ENCODE measurements at regions not wholly inside any gene's neighbourhood (a gene's known extent, or its start where the extent isn't known, plus 50 kb on each side); places are given as distances from the start of the nearest gene placed in this dataset.
"Not testable (repeated sequence)": the region's sequence is repeated elsewhere in the genome, so short reads cannot be mapped to it uniquely, and the experiment has no call there.

DNA sequence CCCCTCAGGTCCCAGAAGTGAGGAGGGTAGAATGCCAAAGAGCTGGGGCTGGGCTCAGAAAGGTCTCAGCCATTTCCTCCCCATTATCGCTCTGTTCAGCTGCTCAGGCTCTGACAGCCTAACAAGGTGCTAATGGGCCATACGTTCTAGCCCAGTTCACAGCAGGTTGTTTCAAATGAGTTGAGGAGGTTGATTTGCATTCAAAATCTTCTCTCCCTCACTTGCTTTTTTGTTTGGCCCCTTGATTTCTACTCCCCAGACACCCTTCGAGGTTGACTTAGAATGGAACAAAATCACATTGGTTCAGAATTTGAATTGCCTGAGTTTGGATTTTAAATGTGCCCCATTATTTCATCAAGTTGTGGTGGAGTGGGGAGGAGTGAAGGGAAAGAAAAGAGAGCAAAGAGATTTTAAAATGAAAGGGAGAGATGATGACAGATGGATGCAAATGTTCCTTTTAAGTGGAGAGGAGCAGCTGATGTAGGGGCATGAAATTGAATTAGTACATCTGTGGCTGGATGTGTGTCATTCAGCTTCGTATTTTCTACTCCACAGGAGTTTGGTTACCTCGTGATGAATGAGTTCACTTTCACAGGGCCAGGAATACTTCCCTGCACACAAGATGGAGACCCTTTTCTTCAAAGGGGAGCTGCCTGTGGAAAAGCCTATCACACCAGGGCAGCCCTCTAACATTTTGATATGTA lies 425.8 kb upstream of the CAMK1G start:
- DNase-seq (ENCODE audit: low spot score), result no peak
- no peak overlapping the region for H3K4me3 ChIP-seq
- TF ChIP-seq, protein P1, sequence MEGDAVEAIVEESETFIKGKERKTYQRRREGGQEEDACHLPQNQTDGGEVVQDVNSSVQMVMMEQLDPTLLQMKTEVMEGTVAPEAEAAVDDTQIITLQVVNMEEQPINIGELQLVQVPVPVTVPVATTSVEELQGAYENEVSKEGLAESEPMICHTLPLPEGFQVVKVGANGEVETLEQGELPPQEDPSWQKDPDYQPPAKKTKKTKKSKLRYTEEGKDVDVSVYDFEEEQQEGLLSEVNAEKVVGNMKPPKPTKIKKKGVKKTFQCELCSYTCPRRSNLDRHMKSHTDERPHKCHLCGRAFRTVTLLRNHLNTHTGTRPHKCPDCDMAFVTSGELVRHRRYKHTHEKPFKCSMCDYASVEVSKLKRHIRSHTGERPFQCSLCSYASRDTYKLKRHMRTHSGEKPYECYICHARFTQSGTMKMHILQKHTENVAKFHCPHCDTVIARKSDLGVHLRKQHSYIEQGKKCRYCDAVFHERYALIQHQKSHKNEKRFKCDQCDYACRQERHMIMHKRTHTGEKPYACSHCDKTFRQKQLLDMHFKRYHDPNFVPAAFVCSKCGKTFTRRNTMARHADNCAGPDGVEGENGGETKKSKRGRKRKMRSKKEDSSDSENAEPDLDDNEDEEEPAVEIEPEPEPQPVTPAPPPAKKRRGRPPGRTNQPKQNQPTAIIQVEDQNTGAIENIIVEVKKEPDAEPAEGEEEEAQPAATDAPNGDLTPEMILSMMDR (IDR thresholded peaks at IDR 0.05), result no peak
- H3K27ac ChIP-seq, result no peak overlapping the region

DNA sequence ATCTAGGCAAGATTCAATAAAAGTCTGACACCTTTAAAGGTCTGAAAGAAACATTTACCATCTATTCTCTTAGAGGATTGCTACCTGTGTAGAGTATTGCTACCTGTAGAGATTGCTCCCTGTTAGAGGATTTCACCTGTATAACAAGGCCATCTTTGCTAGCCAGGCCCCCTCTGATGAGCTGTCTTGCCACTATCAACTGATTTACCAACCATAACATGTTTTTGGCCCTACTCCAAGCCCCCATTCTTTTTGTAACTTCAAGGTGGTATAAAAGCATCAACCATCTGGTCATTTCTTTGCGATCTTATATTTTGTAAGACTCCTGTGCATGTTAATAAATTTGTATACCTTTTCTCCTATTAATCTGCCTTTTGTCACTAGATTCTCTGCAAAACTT lies 424.7 kb upstream of the CAMK1G start:
- TF ChIP-seq, protein P1 (IDR thresholded peaks at IDR 0.05), result no peak
- H3K4me3 ChIP-seq, result no peak overlapping the region
- no peak overlapping the region for H3K27ac ChIP-seq
- no peak for DNase-seq (ENCODE audit: low spot score)

DNA sequence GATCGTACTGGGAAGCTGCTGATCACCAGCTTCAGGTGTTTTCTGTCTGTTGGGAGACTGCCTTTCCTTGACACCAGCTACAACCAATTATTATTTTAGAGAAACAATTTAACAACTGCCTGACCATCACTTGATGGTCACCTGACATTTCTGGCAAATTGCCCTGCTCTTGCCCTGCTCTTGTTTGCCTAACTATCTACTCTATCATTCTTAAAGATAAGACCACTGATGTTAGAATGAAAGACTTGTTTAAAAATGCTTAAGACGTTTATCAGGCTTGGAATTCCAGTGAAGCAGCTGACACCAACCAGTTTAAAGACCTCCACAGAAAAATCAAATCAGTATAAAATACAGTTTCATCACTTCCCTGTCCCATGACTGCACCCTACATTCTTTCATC lies 423.3 kb upstream of the CAMK1G start:
- Histone ChIP-seq H3K4me3 (no peak overlapping the region), H3K27ac (no peak overlapping the region)
- no peak for DNase-seq (ENCODE audit: low spot score)
- TF ChIP-seq, protein P1 (IDR thresholded peaks at IDR 0.05), result no peak

DNA sequence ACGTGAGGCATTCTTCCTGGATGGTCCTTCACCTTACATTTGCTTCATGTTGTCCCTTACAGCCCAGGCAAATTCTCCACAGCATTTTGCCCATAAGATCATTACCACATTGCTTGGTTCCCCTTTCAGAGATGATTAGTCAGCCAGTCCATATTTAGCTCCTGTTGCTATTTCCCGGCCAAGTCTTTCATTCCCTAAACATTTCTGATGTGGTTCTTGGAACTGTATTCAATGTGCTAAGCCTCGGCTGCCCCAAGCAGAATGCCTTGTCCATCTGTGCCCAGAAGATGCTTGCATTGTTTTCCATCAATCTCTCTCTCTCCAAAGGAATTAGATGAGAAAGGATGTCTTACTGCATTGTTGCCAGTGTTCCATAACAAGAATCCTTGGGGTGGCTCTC lies 420.9 kb upstream of the CAMK1G start:
- no peak overlapping the region for H3K4me3 ChIP-seq
- TF ChIP-seq, protein P1 (IDR thresholded peaks at IDR 0.05), result no peak
- no peak overlapping the region for H3K27ac ChIP-seq
- DNase-seq (ENCODE audit: low spot score), result no peak

DNA sequence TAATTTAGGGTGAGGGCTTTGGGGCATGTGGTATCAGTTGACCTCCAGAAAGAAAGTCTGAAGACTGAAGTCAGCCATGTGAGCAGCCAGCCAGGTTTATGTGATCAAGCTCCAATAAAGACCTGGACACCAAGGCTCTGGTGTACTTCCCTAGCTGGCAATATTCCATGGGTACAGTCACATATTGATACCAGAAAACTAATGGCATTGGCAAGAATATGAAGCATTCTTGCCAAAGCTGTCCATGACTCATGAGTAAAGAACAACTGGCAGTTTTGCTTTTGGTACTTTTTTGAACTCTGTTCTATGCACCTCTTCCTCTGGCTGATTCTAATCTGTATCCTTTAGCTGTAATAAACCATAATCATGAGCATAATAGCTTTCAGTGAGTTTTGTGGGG lies 415.3 kb upstream of the CAMK1G start:
- TF ChIP-seq, protein P1 (IDR thresholded peaks at IDR 0.05), result no peak
- no peak for DNase-seq (ENCODE audit: low spot score)
- Histone ChIP-seq H3K27ac (peak overlapping the region in 1 of 2 donors; percentile 17), H3K4me3 (no peak overlapping the region)

DNA sequence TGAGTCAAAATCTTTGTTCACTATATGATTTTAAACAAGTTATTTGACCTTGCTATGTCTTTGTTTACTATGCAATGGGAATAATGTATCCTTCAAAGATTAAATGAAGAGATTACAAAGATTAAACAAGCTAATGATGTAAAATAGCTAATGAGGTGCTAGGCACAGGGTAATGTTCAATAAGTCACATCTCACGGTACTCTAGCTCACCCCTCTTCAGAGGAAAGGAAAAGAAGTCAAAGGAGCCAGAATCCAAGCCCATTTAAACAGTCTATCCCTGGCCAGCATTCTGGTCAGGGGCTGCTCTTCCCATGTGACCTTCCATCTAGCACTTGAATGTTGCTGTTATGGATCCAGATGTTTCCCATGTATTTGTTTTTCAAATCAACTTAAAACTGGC lies 412.4 kb upstream of the CAMK1G start:
- Histone ChIP-seq H3K4me3 (no peak overlapping the region), H3K27ac (no peak overlapping the region)
- DNase-seq (ENCODE audit: low spot score), result no peak
- TF ChIP-seq, protein P1 (IDR thresholded peaks at IDR 0.05), result no peak

DNA sequence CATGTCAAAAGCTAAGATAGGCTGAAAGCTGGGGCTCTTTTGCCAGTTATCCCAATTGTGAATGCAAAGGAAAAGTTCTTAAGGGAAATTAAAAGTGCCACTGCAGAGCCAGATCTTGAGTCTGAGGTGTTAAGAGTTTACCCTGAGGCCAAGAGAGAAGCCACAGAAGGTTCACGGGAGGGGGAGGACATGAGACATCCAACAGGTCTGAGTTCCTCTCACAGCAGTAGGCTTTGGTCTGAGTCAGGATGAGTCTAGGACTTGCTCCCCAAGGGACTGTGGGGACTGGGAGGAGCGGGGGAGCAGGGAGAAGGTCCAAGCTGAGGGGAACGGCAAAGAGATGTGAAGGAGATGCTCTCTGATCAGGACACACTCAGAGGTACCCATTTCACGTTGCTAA lies 411.2 kb upstream of the CAMK1G start:
- TF ChIP-seq, protein P1 (IDR thresholded peaks at IDR 0.05), result no peak
- no peak for DNase-seq (ENCODE audit: low spot score)
- Histone ChIP-seq H3K27ac (no peak overlapping the region), H3K4me3 (no peak overlapping the region)

DNA sequence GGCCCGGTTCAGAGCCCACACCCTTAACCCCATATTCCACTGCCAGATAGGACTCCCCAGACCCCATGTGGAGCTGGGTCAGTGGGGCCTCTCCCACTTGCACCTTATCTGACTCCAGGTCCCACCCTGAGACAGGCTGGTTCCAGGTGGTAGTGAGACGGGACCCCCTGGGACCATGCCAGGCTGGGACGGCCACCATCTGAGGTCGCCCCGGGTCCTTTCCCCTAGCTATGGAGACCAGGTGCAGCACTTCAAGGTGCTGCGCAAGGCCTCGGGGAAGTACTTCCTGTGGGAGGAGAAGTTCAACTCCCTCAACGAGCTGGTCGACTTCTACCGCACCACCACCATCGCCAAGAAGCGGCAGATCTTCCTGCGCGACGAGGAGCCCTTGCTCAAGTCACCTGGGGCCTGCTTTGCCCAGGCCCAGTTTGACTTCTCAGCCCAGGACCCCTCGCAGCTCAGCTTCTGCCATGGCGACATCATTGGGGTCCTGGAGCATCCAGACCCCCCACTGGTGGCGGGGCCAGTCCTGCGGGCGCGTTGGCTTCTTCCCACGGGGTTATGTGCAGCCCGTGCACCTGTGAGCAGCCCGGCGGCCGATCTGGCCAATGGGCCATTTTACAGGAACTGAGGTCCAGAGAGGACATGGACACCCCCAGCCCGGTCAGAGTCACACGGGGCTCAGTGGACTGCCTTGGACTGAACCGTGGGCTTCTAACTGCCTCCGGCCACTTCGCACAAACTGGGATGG lies 410.5 kb upstream of the CAMK1G start:
- H3K4me3 ChIP-seq; DNase-seq (ENCODE audit: low spot score); H3K27ac ChIP-seq: not testable (repeated sequence)

DNA sequence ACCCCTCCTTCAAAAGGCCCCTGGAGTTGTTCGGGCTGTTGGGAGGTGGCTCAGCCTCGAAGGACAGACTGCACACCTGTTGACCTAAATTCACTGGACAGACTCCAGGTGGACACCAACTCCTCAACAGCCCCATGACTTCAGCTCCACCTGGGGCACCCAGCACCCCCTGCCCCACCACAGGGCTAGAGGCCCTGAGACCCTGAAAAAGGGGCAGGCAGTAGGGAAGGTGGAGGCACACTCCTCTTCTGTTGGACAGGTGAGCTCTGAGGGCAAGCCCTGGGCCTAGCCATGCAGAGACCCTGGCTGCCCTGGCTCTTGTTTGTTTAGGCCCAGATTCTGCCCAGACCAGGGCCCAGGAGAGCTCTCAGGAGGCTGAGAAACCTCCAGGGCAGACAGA lies 409.7 kb upstream of the CAMK1G start:
- not testable (repeated sequence) for H3K27ac ChIP-seq; H3K4me3 ChIP-seq; DNase-seq (ENCODE audit: low spot score)
